ENCODE measurements at regions not wholly inside any gene's neighbourhood (a gene's known extent, or its start where the extent isn't known, plus 50 kb on each side); places are given as distances from the start of the nearest gene placed in this dataset.
"Not testable (repeated sequence)": the region's sequence is repeated elsewhere in the genome, so short reads cannot be mapped to it uniquely, and the experiment has no call there.

- DNase-seq (ENCODE audit: low read depth), result no peak
Measured at GRCh38 chr6:66605011-66605410, 898.0 kb upstream of the EYS start.

GRCh38 chr6:66599541-66599940, 892.5 kb upstream of the EYS start:
- no peak for DNase-seq (ENCODE audit: low read depth)

GRCh38 chr6:66578362-66578761, 871.3 kb upstream of the EYS start:
- no peak for DNase-seq (ENCODE audit: low read depth)

GRCh38 chr6:66568271-66568670, 861.2 kb upstream of the EYS start:
- no peak for DNase-seq (ENCODE audit: low read depth)

- no peak for DNase-seq (ENCODE audit: low read depth)
Measured at GRCh38 chr6:66561479-66561878, 854.5 kb upstream of the EYS start.

- DNase-seq (ENCODE audit: low read depth), result no peak
Measured at GRCh38 chr6:66558189-66558588, 851.2 kb upstream of the EYS start.

GRCh38 chr6:66556936-66557335, 849.9 kb upstream of the EYS start:
- DNase-seq (ENCODE audit: low read depth), result no peak

- DNase-seq (ENCODE audit: low read depth), result no peak
Measured at GRCh38 chr6:66555082-66555481, 848.1 kb upstream of the EYS start.

GRCh38 chr6:66553441-66553840, 846.4 kb upstream of the EYS start:
- DNase-seq (ENCODE audit: low read depth), result no peak

- no peak for DNase-seq (ENCODE audit: low read depth)
Measured at GRCh38 chr6:66538551-66539135, 831.6 kb upstream of the EYS start.

- no peak for DNase-seq (ENCODE audit: low read depth)
Measured at GRCh38 chr6:66533921-66534404, 826.9 kb upstream of the EYS start.

GRCh38 chr6:66526061-66526460, 819.0 kb upstream of the EYS start:
- no peak for DNase-seq (ENCODE audit: low read depth)

GRCh38 chr6:66522864-66523263, 815.8 kb upstream of the EYS start:
- no peak for DNase-seq (ENCODE audit: low read depth)

GRCh38 chr6:66516377-66516776, 809.4 kb upstream of the EYS start:
- no peak for DNase-seq (ENCODE audit: low read depth)

GRCh38 chr6:66508433-66508832, 801.4 kb upstream of the EYS start:
- no peak for DNase-seq (ENCODE audit: low read depth)

GRCh38 chr6:66499851-66500250, 792.8 kb upstream of the EYS start:
- DNase-seq (ENCODE audit: low read depth), result no peak

GRCh38 chr6:66496659-66497058, 789.6 kb upstream of the EYS start:
- no peak for DNase-seq (ENCODE audit: low read depth)

GRCh38 chr6:66494643-66495042, 787.6 kb upstream of the EYS start:
- not testable (repeated sequence) for DNase-seq (ENCODE audit: low read depth)

GRCh38 chr6:66489269-66489987, 782.4 kb upstream of the EYS start:
- no peak for DNase-seq (ENCODE audit: low read depth)

GRCh38 chr6:66481216-66481615, 774.2 kb upstream of the EYS start:
- no peak for DNase-seq (ENCODE audit: low read depth)

- no peak for DNase-seq (ENCODE audit: low read depth)
Measured at GRCh38 chr6:66478705-66479104, 771.7 kb upstream of the EYS start.

- no peak for DNase-seq (ENCODE audit: low read depth)
Measured at GRCh38 chr6:66435321-66435720, 728.3 kb upstream of the EYS start.

- no peak for DNase-seq (ENCODE audit: low read depth)
Measured at GRCh38 chr6:66429210-66429609, 722.2 kb upstream of the EYS start.

GRCh38 chr6:66423047-66423446, 716.0 kb upstream of the EYS start:
- DNase-seq (ENCODE audit: low read depth), result no peak
